GM10266 (cell line): ENCODE measurements at regions not wholly inside any gene's neighbourhood (a gene's known extent, or its start where the extent isn't known, plus 50 kb on each side); places are given as distances from the start of the nearest gene placed in this dataset.
"Not testable (repeated sequence)": the region's sequence is repeated elsewhere in the genome, so short reads cannot be mapped to it uniquely, and the experiment has no call there.

Source experiments
- DNase-seq: peaks from one replicate; pipeline ENCODE4 v3.0.0; 2012; ENCODE audit errors: extremely low spot score
- TF ChIP-seq, protein P1 (sequence below): IDR thresholded peaks from 2 replicates; pipeline ENCODE4 v1.5.1; 2012; ENCODE audit warnings: mild to moderate bottlenecking, low read depth; ENCODE audit not compliant: control insufficient read depth, insufficient read depth; ENCODE audit errors: missing control alignments

DNA sequence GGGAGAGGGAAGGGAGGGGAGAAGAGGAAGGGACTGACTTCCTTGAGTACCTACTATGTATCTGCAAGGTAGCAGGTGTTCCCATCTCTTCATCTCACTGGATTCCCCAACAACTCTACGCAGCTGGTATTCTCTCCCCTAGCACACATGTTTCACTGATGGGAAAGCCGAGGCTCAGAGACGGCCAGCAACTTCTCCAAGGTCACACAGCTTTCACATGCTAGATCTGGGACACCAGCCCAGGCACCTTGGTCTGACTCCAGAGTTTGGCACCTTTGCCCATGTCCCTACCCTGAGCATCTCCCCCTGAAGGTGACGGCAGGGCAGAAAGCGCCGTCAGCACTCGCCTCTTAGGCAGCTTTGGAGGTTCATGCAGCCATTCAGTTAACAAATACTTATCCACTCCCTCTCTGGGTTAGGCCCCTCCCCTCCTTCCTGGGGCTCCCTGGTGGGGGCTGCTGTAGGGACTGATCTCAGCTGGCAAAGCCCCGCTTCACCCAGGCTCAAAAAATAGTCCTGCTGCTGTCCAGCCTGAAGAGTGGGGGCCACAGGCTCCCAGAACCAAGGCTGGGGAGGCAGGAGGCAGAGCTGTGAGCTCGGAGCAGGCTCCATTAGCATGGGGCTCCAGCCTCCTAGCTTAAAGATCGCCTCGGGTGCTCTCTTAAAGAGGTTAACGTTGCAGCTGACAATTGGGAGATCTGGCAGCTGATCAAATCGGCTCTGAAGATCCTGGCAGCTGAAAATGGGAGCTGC, 79.4 kb downstream of the IGLL1 start:
- TF ChIP-seq, protein P1, sequence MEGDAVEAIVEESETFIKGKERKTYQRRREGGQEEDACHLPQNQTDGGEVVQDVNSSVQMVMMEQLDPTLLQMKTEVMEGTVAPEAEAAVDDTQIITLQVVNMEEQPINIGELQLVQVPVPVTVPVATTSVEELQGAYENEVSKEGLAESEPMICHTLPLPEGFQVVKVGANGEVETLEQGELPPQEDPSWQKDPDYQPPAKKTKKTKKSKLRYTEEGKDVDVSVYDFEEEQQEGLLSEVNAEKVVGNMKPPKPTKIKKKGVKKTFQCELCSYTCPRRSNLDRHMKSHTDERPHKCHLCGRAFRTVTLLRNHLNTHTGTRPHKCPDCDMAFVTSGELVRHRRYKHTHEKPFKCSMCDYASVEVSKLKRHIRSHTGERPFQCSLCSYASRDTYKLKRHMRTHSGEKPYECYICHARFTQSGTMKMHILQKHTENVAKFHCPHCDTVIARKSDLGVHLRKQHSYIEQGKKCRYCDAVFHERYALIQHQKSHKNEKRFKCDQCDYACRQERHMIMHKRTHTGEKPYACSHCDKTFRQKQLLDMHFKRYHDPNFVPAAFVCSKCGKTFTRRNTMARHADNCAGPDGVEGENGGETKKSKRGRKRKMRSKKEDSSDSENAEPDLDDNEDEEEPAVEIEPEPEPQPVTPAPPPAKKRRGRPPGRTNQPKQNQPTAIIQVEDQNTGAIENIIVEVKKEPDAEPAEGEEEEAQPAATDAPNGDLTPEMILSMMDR, result no peak

DNA sequence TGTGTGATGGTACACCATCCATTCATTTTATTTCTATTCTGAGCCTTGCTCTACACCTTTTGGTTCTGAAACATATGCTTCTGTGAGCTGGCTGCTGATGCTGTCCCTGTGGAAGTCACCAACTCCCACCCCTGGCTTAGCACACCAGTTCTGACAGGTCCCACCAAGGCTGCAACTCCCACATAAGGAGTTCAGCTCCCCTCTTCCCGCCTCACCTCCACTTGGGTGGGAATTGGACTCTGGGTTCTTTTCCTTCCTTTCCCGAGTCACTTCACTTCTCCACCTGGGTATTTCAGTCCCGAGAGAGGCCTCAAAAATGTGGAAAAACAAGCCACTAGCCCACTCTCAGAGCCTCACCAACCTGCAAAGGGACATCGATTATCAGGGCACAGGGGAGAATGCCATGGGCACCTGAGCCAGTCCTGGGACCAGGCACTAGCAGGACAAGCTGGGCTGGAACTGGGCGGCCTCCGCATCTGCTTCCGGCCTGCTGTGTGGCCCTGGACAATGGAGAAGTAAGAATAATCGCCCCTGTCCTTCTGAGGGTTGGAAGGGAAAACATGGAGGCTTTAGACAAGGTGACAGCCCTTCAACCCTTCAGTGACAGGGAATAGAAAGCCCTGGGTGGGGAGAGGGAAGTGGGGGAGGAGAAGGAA, 80.1 kb downstream of the IGLL1 start:
- TF ChIP-seq, protein P1, result no peak
- DNase-seq, result no peak

More for the DNA sequence above, 79.4 kb downstream of the IGLL1 start:
- no peak for DNase-seq

DNA sequence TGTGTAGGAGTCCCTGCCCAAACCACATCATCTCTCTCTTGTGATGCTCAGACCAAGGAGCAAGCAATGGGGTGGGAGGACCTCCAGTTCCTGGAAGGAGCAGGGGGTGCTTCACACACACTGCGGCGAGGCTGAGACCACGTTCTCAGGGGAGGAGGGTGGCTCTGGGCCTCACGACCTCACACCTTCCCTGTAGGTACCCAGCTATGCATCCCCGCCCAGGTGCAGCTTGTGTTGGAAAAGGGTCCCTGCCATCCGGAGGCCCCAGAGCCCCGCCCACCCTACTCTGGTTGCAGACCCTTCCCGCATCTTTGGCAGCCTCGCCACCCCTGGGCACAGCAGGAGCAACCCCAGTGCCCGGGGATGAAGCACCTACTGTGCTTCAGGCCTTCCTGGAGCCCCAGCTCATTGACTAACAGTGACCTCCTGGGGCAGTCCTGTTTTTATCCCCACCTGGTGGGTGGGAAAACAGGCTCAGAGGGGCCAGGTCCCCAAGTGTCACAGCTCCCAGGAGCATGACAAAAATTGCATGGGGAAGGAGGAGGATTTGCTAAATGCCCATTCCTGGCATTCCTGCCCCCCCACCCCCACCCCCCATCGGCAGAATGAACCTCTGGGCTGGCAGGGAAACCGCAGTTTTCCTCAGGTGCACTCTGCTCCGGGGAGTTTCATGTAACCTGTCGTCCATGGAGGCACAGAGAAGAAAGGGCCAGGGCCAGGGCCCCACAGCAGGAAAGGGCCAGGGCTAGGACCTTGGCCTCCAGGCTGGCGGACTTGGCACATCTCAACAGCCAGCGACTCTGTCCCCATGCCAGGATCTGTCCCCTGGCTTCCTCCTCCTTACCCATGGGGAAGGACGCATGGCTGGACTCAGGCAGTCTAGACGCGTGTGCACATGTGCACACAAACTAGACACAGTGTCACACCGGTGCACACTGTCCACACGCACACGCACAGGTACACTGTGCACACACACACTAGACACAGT, 81.0 kb downstream of the IGLL1 start:
- TF ChIP-seq, protein P1, result no peak
- no peak for DNase-seq

DNA sequence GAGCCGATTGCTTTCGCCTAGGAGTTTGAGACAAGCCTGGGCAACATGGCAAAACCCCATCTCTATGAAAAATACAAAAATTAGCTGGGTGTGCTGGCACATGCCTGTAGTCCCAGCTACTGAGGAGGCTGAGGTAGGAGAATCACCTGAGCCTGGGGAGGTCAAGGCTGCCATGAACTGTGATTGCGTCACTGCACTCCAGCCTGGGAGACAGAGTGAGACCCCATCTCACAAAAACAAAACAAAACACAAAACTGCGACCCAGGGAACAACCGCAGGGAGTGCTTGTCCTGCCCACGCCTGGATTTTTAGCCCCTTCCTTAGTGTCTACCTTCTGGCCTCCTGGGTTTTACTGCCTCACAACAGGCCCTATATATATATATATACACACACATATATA, 82.2 kb downstream of the IGLL1 start:
- not testable (repeated sequence) for DNase-seq

DNA sequence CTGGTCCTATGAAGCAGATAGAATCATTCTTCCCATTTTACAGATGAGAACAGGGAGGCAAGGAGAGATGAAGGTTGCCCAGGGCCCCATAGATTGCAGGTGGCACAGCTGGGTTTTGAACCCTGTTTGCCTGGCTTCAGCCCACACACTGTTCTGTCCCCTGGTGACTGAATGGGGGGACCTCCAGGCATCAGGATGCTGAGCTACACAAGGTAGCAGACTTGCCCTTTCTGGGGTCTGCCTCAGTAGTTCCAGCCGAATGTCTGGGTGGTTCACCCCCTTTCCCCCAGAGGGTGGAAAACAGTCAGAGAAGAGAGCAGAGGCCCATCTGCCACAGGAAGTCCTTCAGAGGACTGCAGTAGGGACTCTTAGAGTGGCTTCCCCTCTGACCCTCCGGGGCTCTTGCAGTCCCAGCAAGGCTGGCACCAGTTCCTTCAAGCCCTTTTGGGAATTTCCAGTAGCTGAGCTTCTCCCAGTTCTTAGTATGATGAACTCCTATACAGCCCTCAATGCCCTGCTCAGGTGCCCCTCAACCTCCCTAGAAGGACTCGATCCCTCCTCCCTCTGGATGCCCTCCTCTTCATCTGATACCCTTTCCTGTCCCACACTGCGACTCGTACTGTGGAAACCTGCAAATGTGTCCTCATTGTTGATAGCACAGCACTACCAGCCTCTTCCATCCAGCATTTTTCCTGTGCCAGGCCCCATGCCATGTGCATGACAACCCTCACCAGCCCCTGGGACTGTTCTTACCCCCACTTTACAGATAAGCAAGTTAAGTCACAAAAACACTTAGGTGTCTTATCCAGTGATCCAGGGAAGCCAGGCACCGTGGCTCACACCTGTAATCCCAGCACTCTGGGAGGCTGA, 82.8 kb downstream of the IGLL1 start:
- TF ChIP-seq, protein P1, result no peak
- no peak for DNase-seq

DNA sequence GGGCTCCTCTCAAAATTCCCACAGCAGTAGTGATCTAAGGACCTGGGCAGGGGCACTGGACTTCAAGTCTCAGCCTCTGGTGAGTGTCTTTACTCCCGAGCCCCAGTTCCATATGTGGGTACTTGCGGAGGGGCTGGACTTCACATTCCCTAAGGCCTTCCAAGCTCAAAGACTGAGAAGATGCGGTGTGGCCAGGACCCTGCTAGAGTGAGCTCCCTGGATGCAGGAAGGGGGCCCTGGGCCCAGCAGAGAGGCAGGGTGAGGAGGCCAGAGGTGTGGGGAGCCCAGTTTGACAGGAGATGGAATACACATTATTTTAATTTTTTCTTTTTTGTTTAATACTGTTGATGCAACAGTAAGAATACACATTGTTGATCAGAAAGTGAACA, 83.7 kb downstream of the IGLL1 start:
- no peak for DNase-seq
- TF ChIP-seq, protein P1, result no peak
